NCI-H146 treated with DMSO at 0.1 percent for 48 hours (cell line): ENCODE measurements at regions not wholly inside any gene's neighbourhood (a gene's known extent, or its start where the extent isn't known, plus 50 kb on each side); places are given as distances from the start of the nearest gene placed in this dataset.

ENCODE experiments used
- DNase-seq: peaks from one replicate; lab custom pipeline; 2025; ENCODE audit not compliant: unreplicated experiment; lab: John Stamatoyannopoulos, UW

- no peak for DNase-seq
Measured at GRCh38 chr2:215749092-215749957, 264.0 kb downstream of the MREG start.

- no peak for DNase-seq
Measured at GRCh38 chr2:215748446-215748845, 264.9 kb downstream of the MREG start.

- no peak for DNase-seq
Measured at GRCh38 chr2:215746887-215747615, 266.3 kb downstream of the MREG start.

GRCh38 chr2:215746226-215746886 is 267.0 kb downstream of the MREG start:
- DNase-seq = no peak

GRCh38 chr2:215745331-215745730 is 268.0 kb downstream of the MREG start:
- DNase-seq = no peak

GRCh38 chr2:215744514-215744913 is 268.8 kb downstream of the MREG start:
- DNase-seq = no peak

- no peak for DNase-seq
Measured at GRCh38 chr2:215743066-215743465, 270.3 kb downstream of the MREG start.

- DNase-seq = no peak
Measured at GRCh38 chr2:215742021-215742420, 271.3 kb downstream of the MREG start.

- no peak for DNase-seq
Measured at GRCh38 chr2:215740071-215740470, 273.3 kb downstream of the MREG start.

- DNase-seq = no peak
Measured at GRCh38 chr2:215738351-215738750, 275.0 kb downstream of the MREG start.

- DNase-seq = no peak
Measured at GRCh38 chr2:215737477-215737876, 275.9 kb downstream of the MREG start.

- DNase-seq = no peak
Measured at GRCh38 chr2:215736653-215737290, 276.6 kb downstream of the MREG start.

GRCh38 chr2:215731108-215731658 is 282.2 kb downstream of the MREG start:
- no peak for DNase-seq

- no peak for DNase-seq
Measured at GRCh38 chr2:215729985-215730620, 283.2 kb downstream of the MREG start.

GRCh38 chr2:215728504-215729065 is 284.8 kb downstream of the MREG start:
- no peak for DNase-seq

GRCh38 chr2:215727507-215728503 is 285.5 kb downstream of the MREG start:
- DNase-seq = no peak

GRCh38 chr2:215726070-215726469 is 287.3 kb downstream of the MREG start:
- no peak for DNase-seq

GRCh38 chr2:215724146-215724545 is 288.3 kb upstream of the FN1 start:
- no peak for DNase-seq

- DNase-seq = no peak
Measured at GRCh38 chr2:215723631-215724011, 287.8 kb upstream of the FN1 start.
